Thyroid gland (tissue), 4 donors: ENCODE measurements at regions not wholly inside any gene's neighbourhood (a gene's known extent, or its start where the extent isn't known, plus 50 kb on each side); places are given as distances from the start of the nearest gene placed in this dataset.

Source experiments
- CTCF ChIP-seq, 6 experiments: fragments of 200-600 bp in 3 of 6; fragments of 450-650 bp in 3 of 6; sonication (generic) in 3 of 6; IDR thresholded peaks; one replicate each; pipeline ENCODE4 v1.5.1; 2016 to 2019; ENCODE audit warnings: antibody characterized with exemption in 6 of 6, mild to moderate bottlenecking in 2 of 6, inconsistent platforms in 1 of 6, moderate library complexity in 1 of 6
- POLR2A ChIP-seq, 2 donors: fragments of 450-650 bp; IDR thresholded peaks; one replicate each; pipeline ENCODE4 v1.6.1; 2017; ENCODE audit warnings: antibody characterized with exemption in 2 of 2, mild to moderate bottlenecking in 2 of 2, moderate library complexity in 1 of 2

GRCh38 chr13:53520132-53520531 lies 491.5 kb downstream of the OLFM4 start:
- TF ChIP-seq CTCF (IDR thresholded peaks at IDR 0.05) (no peak), POLR2A (IDR thresholded peaks at IDR 0.05) (no peak)
